NT2/D1 (cell line): ENCODE measurements at regions not wholly inside any gene's neighbourhood (a gene's known extent, or its start where the extent isn't known, plus 50 kb on each side); places are given as distances from the start of the nearest gene placed in this dataset.
"Not testable (repeated sequence)": the region's sequence is repeated elsewhere in the genome, so short reads cannot be mapped to it uniquely, and the experiment has no call there.

ENCODE experiments used
- DNase-seq: peaks from one replicate; pipeline ENCODE4 v3.0.0-alpha.2; 2011; ENCODE audit warnings: low read depth, low spot score
- H3K27me3 ChIP-seq: 2 replicates; pipeline ENCODE4 v1.6.0; 2011; ENCODE audit warnings: mild to moderate bottlenecking; ENCODE audit not compliant: insufficient read length, insufficient read depth
- H3K36me3 ChIP-seq: 2 replicates; pipeline ENCODE4 v1.6.1; 2011; ENCODE audit warnings: mild to moderate bottlenecking, low read length, mixed read lengths; ENCODE audit not compliant: insufficient read depth, insufficient read length
- H3K4me1 ChIP-seq: 2 replicates; pipeline ENCODE4 v1.5.1; 2011; ENCODE audit not compliant: insufficient read depth, insufficient read length
- H3K4me3 ChIP-seq: 2 replicates; pipeline ENCODE4 v1.5.1; 2011; ENCODE audit warnings: low read depth; ENCODE audit not compliant: insufficient read length
- H3K9ac ChIP-seq: 2 replicates; pipeline ENCODE4 v1.6.0; 2011; ENCODE audit warnings: low read depth; ENCODE audit not compliant: insufficient read length
- H3K9me3 ChIP-seq: 2 replicates; pipeline ENCODE4 v1.5.1; 2011; ENCODE audit warnings: mild to moderate bottlenecking, low read length; ENCODE audit not compliant: insufficient read depth
- SUZ12 ChIP-seq: IDR thresholded peaks from 2 replicates; pipeline ENCODE4 v1.6.1; 2011; ENCODE audit not compliant: insufficient read length, insufficient read depth; ENCODE audit errors: extremely low read depth
- YY1 ChIP-seq: IDR thresholded peaks from 2 replicates; pipeline ENCODE4 v1.6.1; 2011; ENCODE audit not compliant: insufficient read length, insufficient read depth
- ZNF274 ChIP-seq: IDR thresholded peaks from 2 replicates; pipeline ENCODE4 v1.6.1; 2011; ENCODE audit warnings: mild to moderate bottlenecking, low read depth, low read length

DNA sequence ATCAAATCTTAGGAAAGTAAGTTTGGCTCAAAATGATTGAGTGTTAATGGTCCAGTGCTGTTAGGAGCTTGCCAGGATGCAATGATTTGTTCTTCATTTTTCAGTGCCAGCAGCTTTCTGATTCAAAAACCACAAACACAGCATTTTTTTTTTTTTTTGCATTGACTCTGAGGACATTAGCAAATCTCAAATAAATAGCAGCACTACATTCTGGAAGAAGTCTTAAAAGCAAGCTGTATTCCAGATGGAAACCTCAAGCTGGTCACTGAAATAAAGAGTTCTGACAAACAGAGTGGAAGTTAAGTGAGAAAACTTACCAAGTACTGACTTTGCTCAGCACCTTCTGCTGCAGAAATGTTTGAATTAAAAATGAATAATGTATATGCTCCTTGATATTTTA, 1653.1 kb upstream of the CDH9 start:
- Histone ChIP-seq H3K27me3 (no peaks in the 10 kb centered on the region), H3K9ac (no peak overlapping the region), H3K9me3 (no peaks in the 10 kb centered on the region), H3K4me1 (no peaks in the 10 kb centered on the region), H3K36me3 (no peaks in the 10 kb centered on the region), H3K4me3 (no peak overlapping the region)
- no peak for DNase-seq
- TF ChIP-seq YY1, result no peak
- no peak for TF ChIP-seq ZNF274
- TF ChIP-seq SUZ12, result no peak

DNA sequence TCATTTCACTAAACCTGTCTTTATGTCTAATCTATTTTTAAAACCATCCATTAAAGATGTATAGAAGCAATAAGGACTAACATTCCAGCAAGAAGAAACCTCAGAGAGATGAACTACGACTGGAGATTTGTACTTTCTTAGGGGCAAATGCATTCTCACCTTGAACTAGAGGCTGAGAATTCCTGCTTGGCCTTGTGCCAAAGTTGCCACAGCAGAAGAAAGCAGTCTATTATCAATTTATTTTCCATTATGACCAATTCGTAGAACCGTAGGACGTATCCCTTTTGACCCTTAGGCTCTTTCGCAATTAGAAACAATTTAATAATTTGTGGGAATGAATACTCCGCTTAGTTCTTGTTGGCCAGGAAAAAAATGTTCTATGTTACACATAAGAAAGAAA, 1647.4 kb upstream of the CDH9 start:
- H3K4me3 ChIP-seq, result no peak overlapping the region
- no peaks in the 10 kb centered on the region for H3K27me3 ChIP-seq
- H3K9ac ChIP-seq, result no peak overlapping the region
- TF ChIP-seq ZNF274, result no peak
- no peak for TF ChIP-seq SUZ12
- TF ChIP-seq YY1, result no peak
- H3K4me1 ChIP-seq, result no peaks in the 10 kb centered on the region
- DNase-seq, result no peak
- H3K36me3 ChIP-seq, result no peaks in the 10 kb centered on the region
- H3K9me3 ChIP-seq, result no peaks in the 10 kb centered on the region

DNA sequence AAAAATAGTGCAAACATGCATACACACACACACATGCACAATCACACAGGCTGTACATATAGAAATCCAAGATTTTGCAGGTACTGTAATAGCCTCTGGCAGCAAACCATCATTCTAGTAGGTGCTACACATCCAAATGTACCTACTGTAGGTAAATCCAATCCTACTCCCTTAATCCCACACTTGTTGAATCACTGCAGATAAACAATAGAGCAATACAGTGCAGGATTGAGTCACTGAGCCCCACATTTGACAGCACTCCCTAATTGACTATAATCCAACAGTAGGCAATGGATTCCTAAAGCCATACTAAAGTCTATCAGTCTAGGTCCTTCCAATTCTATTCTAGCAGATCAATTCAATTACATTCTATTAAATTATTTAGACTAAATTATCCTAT, 1640.5 kb upstream of the CDH9 start:
- TF ChIP-seq SUZ12, result no peak
- no peak for TF ChIP-seq YY1
- no peak for TF ChIP-seq ZNF274
- Histone ChIP-seq H3K4me1 (no peaks in the 10 kb centered on the region), H3K4me3 (no peak overlapping the region), H3K36me3 (no peaks in the 10 kb centered on the region), H3K27me3 (no peaks in the 10 kb centered on the region), H3K9ac (no peak overlapping the region), H3K9me3 (no peaks in the 10 kb centered on the region)
- no peak for DNase-seq

DNA sequence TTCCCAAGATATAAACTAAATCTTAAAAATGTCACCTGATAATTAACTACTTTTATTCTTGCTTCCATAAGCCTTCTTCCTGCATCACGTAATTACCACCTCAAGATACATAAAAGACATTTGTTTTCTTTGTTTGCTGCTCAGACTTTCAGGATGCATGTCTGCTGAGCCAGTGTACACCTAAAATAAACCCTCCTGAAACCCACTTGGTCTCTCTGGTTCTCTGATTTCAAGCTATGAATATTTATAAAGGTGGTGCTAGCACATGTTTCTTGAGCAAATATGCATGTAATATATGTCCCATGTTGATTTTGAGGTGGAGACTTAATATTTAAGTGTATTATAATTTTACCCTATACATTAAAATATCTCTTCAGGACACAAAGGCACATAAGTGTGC, 1627.7 kb upstream of the CDH9 start:
- Histone ChIP-seq H3K9me3 (peaks cover 23% of the 10 kb centered on the region), H3K36me3 (no peaks in the 10 kb centered on the region), H3K4me1 (no peaks in the 10 kb centered on the region), H3K9ac (no peak overlapping the region), H3K27me3 (no peaks in the 10 kb centered on the region), H3K4me3 (no peak overlapping the region)
- TF ChIP-seq YY1 (no peak), ZNF274 (no peak), SUZ12 (no peak)
- no peak for DNase-seq

DNA sequence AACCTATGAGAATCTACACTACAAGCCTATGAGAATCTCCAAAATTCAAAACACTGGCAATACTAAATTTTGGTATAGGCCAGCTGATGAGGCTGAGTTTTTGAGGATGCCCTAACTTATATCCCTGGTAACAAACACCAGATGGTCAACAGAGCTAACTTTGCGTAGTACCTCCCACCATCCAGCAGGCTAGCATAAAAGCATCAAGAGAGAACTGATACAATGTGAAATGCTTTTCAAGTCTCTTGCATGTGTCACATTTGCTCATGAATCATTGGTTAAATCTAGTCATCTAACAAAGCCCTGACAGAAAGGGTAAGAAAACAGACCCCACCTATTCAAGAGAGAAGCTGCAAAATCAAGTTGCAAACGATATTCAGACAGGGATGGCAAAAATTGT, 1609.7 kb upstream of the CDH9 start:
- no peak overlapping the region for H3K4me3 ChIP-seq
- DNase-seq, result no peak
- no peak for TF ChIP-seq SUZ12
- no peak for TF ChIP-seq YY1
- no peak for TF ChIP-seq ZNF274
- no peaks in the 10 kb centered on the region for H3K27me3 ChIP-seq
- no peaks in the 10 kb centered on the region for H3K36me3 ChIP-seq
- H3K4me1 ChIP-seq, result no peaks in the 10 kb centered on the region
- H3K9ac ChIP-seq, result no peak overlapping the region
- no peaks in the 10 kb centered on the region for H3K9me3 ChIP-seq

DNA sequence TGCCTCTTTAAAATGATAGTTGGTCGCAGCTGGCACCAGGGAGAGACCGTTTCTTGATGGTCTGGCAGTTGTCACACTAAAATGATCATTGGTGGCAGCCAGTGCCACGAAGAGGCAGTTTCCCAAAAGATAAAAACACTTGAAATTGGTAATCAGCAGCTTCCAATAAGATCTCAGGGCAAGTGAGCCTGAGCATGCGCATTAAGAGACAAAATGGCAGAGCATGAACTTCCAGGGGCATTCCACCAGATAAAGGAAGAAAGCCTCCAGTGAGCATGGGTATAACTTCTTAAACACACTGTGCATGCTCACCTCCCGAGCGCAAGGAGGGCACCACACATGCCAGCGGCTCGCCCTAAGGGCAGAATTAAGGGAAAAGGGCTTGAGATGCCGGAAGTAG, 1594.2 kb upstream of the CDH9 start:
- Histone ChIP-seq H3K4me1 (no peaks in the 10 kb centered on the region), H3K4me3 (no peak overlapping the region), H3K27me3 (no peaks in the 10 kb centered on the region), H3K9me3 (no peaks in the 10 kb centered on the region), H3K9ac (no peak overlapping the region), H3K36me3 (no peaks in the 10 kb centered on the region)
- DNase-seq, result no peak
- TF ChIP-seq YY1 (no peak), ZNF274 (no peak), SUZ12 (no peak)

DNA sequence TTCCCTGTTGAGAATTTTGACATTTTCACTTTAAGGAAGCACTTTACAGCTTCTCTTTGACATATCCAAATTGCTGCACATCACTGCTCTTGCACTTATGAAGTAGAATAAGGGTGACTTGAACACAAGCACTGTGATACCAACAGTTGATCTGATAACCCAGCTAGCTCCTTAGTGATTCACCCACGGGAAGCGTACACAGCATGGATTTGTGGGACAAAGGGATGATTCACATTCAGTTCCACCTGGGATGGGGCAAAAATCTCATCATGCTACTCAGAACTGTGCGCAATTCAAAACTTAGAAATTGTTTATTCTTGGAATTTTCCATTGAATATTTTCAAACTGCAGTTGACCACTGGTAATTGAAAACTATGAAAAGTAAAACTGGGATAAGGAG, 1565.5 kb upstream of the CDH9 start:
- TF ChIP-seq SUZ12, result no peak
- no peak for TF ChIP-seq YY1
- TF ChIP-seq ZNF274, result no peak
- no peak overlapping the region for H3K9ac ChIP-seq

DNA sequence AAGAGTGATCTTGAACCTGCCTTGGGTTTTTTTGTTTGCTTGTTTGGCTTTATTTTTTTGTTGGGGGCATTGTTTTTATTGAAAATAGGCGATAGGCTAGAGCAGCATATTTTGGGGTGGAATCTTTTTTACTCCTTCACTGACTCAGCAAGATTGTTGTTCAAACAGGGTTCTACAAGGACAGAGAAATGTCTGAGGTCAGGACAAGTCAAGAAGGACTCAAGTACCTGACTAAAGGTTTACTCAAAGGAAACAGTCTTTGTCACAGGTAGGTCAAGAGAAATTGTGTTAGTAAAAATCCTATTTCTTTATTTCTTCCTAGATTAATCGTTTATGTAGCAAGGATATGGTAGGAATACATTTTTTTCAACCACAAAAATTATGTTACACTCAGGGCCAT, 1564.0 kb upstream of the CDH9 start:
- H3K9me3 ChIP-seq, result no peaks in the 10 kb centered on the region
- no peak overlapping the region for H3K9ac ChIP-seq
- H3K27me3 ChIP-seq, result no peaks in the 10 kb centered on the region
- no peaks in the 10 kb centered on the region for H3K4me1 ChIP-seq
- H3K4me3 ChIP-seq, result no peak overlapping the region
- no peak for DNase-seq
- H3K36me3 ChIP-seq, result no peaks in the 10 kb centered on the region
- TF ChIP-seq YY1 (no peak), SUZ12 (no peak), ZNF274 (no peak)

More for the DNA sequence above, 1565.5 kb upstream of the CDH9 start:
- Histone ChIP-seq H3K9me3 (no peaks in the 10 kb centered on the region), H3K4me1 (no peaks in the 10 kb centered on the region), H3K4me3 (no peak overlapping the region), H3K27me3 (no peaks in the 10 kb centered on the region), H3K36me3 (no peaks in the 10 kb centered on the region)
- DNase-seq, result no peak

DNA sequence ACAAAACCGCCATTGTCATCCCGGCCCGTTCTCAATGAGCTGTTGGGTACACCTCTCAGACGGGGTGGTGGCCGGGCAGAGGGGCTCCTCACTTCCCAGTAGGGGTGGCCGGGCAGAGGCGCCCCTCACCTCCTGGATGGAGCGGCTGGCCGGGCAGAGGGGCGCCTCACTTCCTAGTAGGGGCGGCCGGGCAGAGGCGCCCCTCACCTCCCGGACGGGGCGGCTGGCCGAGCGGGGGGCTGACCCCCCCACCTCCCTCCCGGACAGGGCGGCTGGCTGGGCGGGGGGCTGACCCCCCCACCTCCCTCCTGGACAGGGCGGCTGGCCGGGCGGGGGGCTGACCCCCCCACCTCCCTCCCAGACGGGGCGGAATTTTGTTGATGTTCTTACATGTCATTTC, 1558.3 kb upstream of the CDH9 start:
- H3K4me1 ChIP-seq, DNase-seq, H3K9ac ChIP-seq, H3K4me3 ChIP-seq, H3K36me3 ChIP-seq, H3K9me3 ChIP-seq, H3K27me3 ChIP-seq: not testable (repeated sequence)
